ENCODE measurements at regions not wholly inside any gene's neighbourhood (a gene's known extent, or its start where the extent isn't known, plus 50 kb on each side); places are given as distances from the start of the nearest gene placed in this dataset.
"Not testable (repeated sequence)": the region's sequence is repeated elsewhere in the genome, so short reads cannot be mapped to it uniquely, and the experiment has no call there.

DNA sequence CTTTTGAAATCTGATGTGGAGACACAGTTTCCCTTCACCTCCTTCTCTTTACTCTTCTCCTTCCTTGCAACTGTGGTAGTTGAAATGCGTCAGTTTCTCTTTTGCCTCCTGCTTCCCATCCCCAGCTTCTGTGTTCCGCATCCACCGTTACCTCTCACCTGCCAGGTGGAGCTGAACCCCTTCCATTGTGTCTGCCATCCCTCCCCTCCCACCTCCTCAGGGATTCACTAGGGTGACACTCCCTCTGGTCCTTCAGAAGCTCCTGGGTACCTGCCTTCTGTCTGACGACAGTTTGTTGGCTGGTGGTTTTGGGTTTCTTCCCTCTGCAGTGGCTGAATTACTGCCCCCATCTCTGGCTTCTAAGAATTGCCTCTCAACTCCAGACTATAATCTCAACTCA lies 132.1 kb downstream of the SLC24A2 start:
- no peak for DNase-seq

DNA sequence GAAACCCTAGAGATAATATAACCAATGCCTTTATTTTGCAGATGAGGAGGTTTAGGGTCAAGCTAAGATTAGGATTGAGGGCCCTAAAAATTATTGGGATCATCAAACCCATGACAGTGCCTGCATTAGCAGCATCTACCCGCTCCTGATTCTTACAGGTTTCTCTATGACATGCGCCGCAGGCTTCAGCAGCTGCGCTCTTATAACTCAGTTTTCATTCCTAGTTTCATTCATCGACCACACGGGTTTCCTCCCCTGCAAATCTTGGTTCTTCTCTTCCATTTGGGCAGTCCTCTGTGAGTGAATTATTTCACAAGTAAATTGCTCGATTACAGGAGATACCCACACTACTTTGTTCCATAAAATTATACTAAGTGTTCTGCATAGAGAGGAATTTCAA lies 137.2 kb downstream of the SLC24A2 start:
- DNase-seq = no peak

GRCh38 chr9:19650312-19650711 lies 138.5 kb downstream of the SLC24A2 start:
- no peak for DNase-seq

GRCh38 chr9:19649336-19650041 lies 139.3 kb downstream of the SLC24A2 start:
- DNase-seq = no peak

DNA sequence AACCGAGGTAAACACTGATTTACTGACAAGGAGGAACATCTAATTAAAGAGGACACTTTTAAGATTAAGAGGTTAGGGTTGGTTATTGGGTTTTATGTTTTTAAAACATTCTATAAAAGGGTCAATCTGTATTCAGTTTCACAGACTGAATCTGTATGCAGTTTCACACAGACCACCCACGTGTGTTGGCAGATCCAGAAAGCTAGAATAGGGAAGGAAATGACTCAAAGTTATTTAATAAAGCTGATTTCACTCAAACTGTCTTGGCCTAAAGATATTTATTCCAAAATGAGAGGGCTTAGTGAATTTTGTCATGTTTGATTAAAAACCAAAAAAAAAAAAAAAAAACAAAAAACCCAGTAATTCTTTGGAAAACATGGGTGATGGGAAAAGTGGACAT lies 140.2 kb downstream of the SLC24A2 start:
- no peak for DNase-seq

DNA sequence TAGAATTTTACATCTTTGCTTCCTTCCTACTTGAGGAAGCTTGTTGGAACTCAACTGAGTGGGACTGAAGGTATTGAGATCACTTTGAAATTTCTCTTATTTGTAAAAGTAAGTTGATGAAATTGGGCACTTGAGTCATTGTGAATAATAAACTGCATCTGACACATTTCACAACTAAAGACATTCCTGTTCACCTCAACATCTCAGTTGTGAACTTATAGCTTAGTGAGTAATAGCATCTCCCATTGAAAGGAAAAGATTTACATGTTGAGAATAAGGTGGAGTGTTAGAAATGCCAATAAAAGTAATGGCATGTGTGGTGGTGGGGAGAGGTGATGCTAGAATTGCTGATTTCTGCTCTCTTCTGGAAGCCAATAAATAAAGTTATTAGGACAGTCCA lies 145.0 kb downstream of the SLC24A2 start:
- no peak for DNase-seq

DNA sequence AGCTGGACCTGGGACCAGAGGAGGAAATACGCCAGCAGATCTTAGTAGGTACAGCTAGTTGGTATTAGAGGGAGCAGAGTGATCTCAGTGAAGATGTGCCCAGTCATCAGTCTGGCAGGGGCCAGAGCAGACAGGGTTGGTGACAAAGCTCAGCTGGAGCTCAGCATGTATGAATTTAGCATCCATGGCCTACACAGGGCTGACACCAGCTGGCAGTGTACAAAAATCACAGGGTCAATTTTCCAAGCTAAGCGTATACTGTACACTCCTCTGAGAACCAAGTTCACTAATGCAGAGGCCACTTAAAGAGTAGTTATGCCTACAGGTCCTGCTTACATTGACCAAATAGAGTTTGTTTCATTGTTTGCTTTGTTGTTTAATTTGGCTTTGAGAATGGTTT lies 146.6 kb downstream of the SLC24A2 start:
- peak in 30 of 51 donors; percentile 6 to 73 (median 48) for DNase-seq

GRCh38 chr9:19641046-19641445 lies 147.8 kb downstream of the SLC24A2 start:
- peak in 3 of 51 donors; percentile 18 to 63 (median 21) for DNase-seq

DNA sequence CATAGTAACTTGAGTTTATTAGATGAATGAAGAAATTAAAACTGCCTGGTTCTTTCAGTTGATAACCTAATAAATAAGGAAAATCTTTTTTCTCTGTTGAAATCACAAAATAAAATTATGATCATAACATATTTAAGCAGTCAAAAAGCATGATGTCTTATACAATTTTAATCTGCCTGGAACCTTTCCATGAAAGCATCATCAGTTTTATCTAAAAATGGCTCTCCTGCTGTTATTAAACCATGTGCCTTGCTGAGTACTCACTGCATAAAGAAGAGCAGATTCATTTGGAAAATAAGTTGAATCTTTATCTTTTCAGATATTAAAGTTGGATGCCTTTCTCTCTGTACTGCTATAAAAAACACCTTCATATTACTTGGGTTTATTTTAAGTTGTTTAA lies 148.8 kb downstream of the SLC24A2 start:
- no peak for DNase-seq

DNA sequence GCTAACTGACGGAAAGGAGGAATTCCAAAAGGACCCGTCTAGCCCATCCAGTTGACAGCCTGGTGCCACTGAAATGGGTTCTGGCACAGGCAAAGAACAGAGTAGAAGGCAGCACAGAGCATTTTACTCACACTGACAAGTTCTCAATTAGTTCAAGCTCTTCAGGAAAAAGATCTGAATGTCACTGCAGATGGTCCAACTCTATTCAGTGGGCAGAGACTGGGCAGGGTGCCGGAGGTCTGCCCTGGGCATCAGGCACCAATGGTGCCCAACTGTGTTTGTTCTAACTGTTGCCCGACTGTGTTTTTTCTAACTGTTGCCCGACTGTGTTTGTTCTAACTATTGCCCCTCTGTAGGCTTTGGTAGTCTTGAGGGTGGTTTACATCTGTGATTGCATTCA lies 151.8 kb downstream of the SLC24A2 start:
- no peak for DNase-seq

DNA sequence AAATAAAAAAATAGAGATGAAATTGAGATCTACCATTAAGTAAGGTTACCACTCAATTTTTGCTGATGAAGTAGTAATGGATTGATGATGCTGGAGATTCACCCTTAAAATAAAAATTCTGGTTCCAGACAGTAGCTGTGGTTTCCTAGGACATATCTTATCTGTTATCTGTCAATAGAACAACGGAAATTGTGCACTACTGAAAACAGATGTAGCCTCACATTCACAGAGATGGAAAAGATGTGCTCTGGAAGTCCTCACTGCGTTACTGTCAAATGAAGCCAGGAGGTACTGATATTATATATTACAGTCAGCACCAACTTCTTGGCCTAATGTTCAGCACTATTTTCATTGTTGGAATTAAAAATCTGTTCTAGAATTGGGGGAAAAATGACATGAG lies 154.0 kb downstream of the SLC24A2 start:
- DNase-seq = no peak

GRCh38 chr9:19631181-19631580 lies 157.7 kb downstream of the SLC24A2 start:
- no peak for DNase-seq

- DNase-seq = no peak
These were observed 158.1 kb downstream of the SLC24A2 start for GRCh38 chr9:19630760-19631159.

DNA sequence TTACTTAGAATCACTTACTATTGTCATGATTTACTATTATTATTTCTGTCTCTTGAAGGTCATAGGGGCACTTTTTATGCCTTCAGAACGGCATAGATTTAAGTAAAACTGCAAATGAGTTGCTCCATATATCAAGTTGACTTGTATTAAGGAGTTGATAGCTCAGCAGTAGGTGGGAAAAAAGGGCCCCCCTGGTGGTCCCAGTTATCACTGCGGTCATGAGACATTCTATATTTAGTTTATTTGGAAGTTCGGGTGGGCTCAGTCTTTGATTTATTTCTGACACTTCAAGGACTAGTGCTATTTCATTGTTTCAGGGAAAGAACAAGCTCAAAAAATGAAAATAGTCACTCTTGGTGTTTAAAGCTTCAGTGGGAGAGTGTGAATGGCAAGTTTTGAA lies 159.3 kb downstream of the SLC24A2 start:
- no peak for DNase-seq

DNA sequence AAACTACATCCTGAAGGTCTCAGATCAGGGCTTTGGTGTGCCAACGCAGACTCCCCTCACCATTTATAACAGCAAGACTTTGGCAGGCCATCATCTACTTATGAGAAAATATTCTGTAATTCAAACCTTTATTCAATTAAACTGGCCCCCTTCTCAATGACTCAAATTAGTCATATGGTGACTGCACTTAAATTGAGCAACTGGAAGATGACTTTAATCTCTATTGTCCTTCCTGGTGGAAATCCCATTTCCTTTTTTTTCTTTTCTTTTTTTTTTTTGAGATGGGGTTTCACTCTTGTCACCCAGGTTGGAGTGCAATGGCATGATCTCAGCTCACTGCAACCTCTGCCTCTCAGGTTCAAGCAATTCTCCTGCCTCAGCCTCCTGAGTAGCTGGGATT lies 163.4 kb downstream of the SLC24A2 start:
- not testable (repeated sequence) for DNase-seq

DNA sequence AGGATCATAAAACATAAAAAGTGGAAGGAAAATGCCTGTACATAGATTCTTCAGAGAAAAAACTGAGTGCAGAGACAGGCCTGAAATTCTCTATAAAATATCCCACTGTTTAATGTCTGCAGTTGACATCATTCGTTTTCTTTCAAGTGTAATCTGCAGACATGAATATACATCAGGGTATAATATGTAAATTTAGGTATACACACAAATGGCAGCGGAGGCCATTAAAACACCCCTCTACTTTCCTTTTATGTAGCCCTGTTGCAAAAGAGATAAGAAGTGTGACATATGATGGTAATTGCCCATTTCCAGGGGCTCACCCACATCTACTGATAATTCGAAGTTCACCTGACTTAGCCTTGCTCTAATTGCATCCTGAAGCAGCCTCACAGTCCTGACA lies 164.3 kb downstream of the SLC24A2 start:
- DNase-seq = no peak

DNA sequence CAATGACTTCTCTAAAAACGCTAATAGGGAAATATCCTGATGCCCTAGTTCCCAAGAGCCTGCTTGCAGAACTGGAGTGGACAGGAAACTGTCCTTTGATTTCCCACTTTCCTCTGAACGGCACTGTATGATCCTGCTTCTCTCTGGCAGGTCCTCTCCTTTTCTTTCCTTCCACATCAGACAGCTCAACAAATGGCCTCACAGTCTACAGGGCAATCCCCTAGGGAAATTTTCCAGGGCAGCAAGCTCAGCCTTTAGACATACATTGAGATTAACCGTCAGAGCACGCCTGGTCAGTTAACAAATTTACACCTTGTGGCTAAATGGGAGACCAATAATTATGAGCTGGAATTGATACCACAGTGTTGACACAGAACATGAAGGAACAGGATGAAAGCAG lies 164.9 kb downstream of the SLC24A2 start:
- DNase-seq = no peak

- no peak for DNase-seq
These were observed 168.5 kb downstream of the SLC24A2 start for GRCh38 chr9:19620326-19620725.

DNA sequence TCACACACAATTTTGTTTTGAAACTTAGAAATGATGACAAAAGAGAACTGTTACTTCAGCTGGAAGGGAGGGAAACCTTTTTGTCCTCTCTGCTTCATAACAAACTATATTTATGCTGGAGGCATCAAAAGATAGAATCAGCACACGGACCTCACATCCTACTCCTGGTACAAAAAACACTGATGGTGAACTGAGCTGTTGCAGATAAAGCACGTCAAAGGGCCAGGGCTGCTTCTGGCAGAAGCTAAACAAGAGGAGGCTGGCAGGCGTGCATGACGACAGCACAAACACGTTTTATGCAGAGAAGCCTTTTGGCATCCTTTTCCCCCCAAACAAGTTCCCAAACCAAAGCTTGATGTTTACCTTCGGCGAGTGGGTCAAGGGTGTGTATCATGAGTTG lies 169.6 kb downstream of the SLC24A2 start:
- DNase-seq = peak in 17 of 51 donors; percentile 7 to 87 (median 20)

GRCh38 chr9:19618816-19619215 lies 170.0 kb downstream of the SLC24A2 start:
- DNase-seq = peak in 28 of 51 donors; percentile 7 to 89 (median 49)

DNA sequence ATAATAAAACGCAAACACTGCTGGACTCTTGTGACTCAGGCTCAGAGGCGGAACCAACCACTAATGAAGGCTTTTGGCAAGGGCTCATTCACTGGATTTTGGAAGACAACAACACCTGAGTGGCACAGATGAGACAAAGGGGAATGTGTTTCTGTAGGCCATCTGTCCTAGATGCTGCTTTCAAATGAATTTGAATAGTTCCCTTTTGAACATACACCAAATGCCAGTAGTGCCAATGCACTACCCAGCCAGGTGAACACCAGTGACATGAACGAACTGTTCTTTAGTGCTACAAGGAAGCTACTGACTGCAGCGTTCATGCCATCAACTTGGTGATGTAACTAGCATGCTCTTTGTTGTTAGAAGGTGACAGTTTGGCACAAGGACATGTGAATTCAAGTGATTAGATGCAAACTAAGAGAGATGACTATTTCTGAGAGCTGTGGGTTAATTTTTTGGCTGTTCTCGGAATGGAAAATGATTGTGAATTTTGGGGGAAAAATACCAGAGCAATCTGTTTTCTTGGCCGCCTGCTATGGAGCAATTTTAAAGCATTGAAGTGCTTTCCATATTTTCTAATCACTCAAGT lies 173.7 kb downstream of the SLC24A2 start:
- DNase-seq = no peak

DNA sequence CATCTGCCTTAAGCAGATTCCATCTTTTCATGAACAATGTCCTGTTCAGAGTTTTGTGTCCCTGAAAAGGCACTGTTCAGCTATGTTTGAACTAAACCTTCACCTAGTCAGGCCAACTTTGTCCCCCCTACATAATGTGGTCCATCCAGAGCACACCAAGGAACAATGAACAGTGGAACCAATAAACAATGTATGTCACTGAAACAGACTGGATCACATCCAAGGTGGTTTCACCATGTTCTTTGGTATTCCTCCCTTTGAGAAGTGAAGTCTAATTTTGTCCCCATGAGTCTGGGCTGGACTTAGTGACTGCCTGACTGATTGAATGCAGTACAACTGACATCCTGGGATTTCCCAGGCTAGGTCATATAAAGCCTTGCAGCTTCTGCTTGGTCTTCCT lies 174.5 kb downstream of the SLC24A2 start:
- no peak for DNase-seq

DNA sequence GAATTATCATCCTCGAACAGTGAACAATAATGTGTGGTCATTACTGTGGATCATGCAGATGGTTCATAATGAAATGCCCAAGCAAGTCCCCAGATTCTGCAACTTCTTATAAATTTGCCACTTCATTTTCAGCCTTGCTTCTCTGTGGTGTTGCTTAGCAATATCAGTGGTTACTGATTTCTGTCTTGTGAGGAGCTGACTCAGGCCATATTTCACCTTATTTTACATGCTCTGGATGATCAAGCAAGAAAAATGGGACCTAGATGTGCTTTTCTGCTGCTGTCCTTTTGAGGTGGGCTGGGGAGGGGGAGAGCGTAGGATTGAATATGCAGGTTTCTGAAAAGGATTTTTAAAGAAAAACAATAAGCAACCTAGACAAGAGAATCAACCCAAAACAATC lies 188.3 kb downstream of the SLC24A2 start:
- no peak for DNase-seq

DNA sequence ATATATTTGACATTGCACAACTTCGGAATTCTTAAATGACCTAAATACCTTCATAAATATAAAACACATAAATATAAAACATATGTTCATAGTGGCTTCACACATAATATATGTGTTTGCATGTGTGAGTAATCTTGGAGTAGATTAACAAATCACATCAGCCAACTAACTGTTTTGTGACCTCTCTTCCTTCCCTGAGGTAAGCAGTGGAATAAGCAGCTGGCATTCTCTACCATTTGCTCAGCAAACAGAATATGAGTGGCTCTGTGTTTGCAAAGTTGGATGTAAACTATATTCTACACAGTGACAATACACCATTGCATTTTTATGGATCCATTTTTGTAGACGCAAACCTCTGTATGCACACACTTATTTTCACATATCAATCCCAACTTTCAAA lies 189.9 kb downstream of the ACER2 start:
- DNase-seq = no peak

All from hypothalamus (tissue), 51 donors.